Right lobe of liver (tissue), 6 donors: ENCODE measurements at regions not wholly inside any gene's neighbourhood (a gene's known extent, or its start where the extent isn't known, plus 50 kb on each side); places are given as distances from the start of the nearest gene placed in this dataset.
A peak's percentile ranks its signal among the peaks of the same experiment; 100 is the strongest.

ENCODE experiments used
- ATAC-seq, 4 donors: fragments of 200-7000 bp; cut with Tn5 transposase; one replicate each; pipeline ENCODE4 v1.9.1; 2020; ENCODE audit warnings: mild to moderate bottlenecking in 4 of 4, moderate library complexity in 4 of 4
- DNase-seq, 3 donors: peaks; one replicate each; pipeline ENCODE4 v3.0.0-alpha.2; 2020
- H3K27ac ChIP-seq, 3 donors: fragments of 200-600 bp; one replicate each; pipeline ENCODE4 v1.8.0; 2022
- H3K27me3 ChIP-seq, 2 donors: fragments of 200-600 bp; one replicate each; pipeline ENCODE4 v1.8.0; 2022
- H3K36me3 ChIP-seq, 4 donors: fragments of 200-600 bp; sonication (generic) in 1 of 4; one replicate each; pipeline versions ENCODE4 v1.5.1 to v1.8.0; 2017 to 2022; ENCODE audit warnings: control low read depth in 1 of 4
- H3K4me1 ChIP-seq, 4 donors: fragments of 200-600 bp; sonication (generic) in 1 of 4; one replicate each; pipeline versions ENCODE4 v1.5.1 to v1.8.0; 2017 to 2022; ENCODE audit warnings: control low read depth in 1 of 4
- H3K4me3 ChIP-seq, 3 donors: fragments of 200-600 bp; one replicate each; pipeline ENCODE4 v1.8.0; 2022
- H3K9me3 ChIP-seq, 4 donors: fragments of 200-600 bp; sonication (generic) in 1 of 4; one replicate each; pipeline versions ENCODE4 v1.5.1 to v1.8.0; 2017 to 2022; ENCODE audit warnings: control low read depth in 1 of 4
- POLR2A ChIP-seq: fragments of 450-650 bp; IDR thresholded peaks from one replicate; pipeline ENCODE4 v1.6.1; 2017; ENCODE audit warnings: antibody characterized with exemption, mild to moderate bottlenecking
- WGBS: methylation state at CpG from one replicate; pipeline ENCODE4 v1.1.6; 2018; ENCODE audit warnings: low coverage, low lambda C conversion rate; ENCODE audit not compliant: insufficient coverage; ENCODE audit errors: missing lambda C conversion rate; 5-methylcytosine and 5-hydroxymethylcytosine counted together
- intact Hi-C, 2 donors: fragments of 100-400 bp; cut with DNase I; formaldehyde crosslinking; loops; one replicate each; pipeline versions ENCODE4 v1.11.2 to v1.14.1; 2022
- TF ChIP-seq, protein P1 (sequence below), 4 donors: fragments of 200-600 bp in 3 of 4; fragments of 450-650 bp in 1 of 4; IDR thresholded peaks; one replicate each; pipeline versions ENCODE4 v1.5.1 to v1.8.0; 2016 to 2022; ENCODE audit warnings: antibody characterized with exemption in 4 of 4, mild to moderate bottlenecking in 2 of 4
- donor health status: DM: no; HTN: yes; CAD: no.
- donor health status: DM: no; HTN: no; CAD: no.
- donor health status: DM: no; HTN: no; CAD: no.
- donor health status: DM: no; HTN: yes; CAD: no.
- donor health status: DM: no; HTN: yes; CAD: no.

DNA sequence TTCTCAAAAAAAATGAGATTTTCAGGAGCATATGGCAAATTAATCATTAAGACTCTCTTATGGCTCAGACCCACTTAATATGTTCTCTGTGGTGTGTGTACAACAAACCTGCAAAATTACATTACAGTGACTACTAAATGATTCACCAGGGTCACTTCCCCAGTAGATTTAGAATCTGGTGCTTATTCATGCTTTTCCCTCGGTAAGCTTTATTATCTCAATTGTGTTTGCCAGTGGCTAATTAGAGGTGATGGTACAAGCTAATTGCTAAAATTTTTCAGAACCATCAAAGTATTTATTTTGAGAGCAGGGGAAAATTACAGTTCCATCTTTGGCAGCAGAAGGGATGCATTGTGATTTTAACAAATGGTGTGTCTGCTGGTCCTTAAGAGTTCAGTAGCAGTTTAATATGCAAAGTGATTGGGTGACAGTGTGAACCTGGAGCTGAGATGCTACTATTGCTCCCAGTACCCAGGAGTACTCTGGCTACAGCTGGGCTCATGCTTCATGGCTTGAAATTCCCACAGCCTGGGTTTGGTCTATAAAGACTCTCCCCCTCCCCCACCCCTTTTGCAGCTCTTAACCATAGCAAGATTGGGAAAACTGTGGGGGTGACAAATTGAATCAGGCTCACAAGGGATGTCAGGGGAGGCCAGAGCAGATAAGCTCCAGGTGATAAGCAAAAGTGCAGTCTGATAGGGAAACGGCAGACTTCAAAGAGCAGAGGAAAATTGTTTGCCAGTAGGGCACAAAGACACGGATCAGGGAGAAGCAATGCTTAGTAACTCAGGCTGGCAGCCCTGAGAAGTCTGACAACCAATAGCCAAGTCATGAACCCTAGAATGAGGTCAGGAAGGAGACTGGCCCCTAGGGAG is 92.8 kb upstream of the RAD23B start:
- 33% methylated on average over 3 of the region's 3 CpGs for WGBS
- TF ChIP-seq, protein P1, sequence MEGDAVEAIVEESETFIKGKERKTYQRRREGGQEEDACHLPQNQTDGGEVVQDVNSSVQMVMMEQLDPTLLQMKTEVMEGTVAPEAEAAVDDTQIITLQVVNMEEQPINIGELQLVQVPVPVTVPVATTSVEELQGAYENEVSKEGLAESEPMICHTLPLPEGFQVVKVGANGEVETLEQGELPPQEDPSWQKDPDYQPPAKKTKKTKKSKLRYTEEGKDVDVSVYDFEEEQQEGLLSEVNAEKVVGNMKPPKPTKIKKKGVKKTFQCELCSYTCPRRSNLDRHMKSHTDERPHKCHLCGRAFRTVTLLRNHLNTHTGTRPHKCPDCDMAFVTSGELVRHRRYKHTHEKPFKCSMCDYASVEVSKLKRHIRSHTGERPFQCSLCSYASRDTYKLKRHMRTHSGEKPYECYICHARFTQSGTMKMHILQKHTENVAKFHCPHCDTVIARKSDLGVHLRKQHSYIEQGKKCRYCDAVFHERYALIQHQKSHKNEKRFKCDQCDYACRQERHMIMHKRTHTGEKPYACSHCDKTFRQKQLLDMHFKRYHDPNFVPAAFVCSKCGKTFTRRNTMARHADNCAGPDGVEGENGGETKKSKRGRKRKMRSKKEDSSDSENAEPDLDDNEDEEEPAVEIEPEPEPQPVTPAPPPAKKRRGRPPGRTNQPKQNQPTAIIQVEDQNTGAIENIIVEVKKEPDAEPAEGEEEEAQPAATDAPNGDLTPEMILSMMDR (IDR thresholded peaks at IDR 0.05), result no peak
- no peak for TF ChIP-seq POLR2A
- DNase-seq (no peak), ATAC-seq (peak in 3 of 4 donors; percentile 20 to 50 (median 34))
- no peak overlapping the region for H3K27ac ChIP-seq
- intact Hi-C loops, result no loop called here
- H3K36me3 ChIP-seq, result no peaks in the 10 kb centered on the region
- H3K27me3 ChIP-seq, result no peaks in the 10 kb centered on the region
- H3K4me3 ChIP-seq, result no peak overlapping the region
- H3K9me3 ChIP-seq, result no peaks in the 10 kb centered on the region
- H3K4me1 ChIP-seq, result peaks cover 0 to 6% (median 0%) of the 10 kb centered on the region in 4 donors

DNA sequence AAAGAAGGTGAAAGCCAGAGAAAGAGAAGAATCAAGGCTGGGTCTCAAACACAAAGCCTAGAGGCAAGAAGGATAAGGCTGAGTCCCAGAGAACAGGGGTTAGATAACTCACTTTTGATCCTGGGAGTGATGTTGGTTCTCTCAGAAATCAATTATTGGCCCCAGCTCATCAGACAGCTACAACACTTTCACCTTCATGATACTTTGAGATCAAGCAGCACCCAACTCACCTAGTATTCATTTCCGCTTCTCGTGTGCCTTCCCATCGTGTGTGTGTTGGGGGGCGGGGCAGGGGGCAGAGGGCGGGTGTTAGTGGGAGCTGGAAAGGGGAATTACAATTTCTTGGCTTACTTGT is 92.2 kb upstream of the RAD23B start:
- no peaks in the 10 kb centered on the region for H3K36me3 ChIP-seq
- TF ChIP-seq POLR2A, result peak; percentile 18
- TF ChIP-seq, protein P1 (IDR thresholded peaks at IDR 0.05), result no peak
- no peak for DNase-seq
- H3K4me3 ChIP-seq, result no peak overlapping the region
- WGBS, result 53% methylated on average over 5 of the region's 5 CpGs
- H3K9me3 ChIP-seq, result no peaks in the 10 kb centered on the region
- no peak overlapping the region for H3K27ac ChIP-seq
- H3K27me3 ChIP-seq, result no peaks in the 10 kb centered on the region
- ATAC-seq, result peak; percentile 48 to 84 (median 64)
- H3K4me1 ChIP-seq, result peaks cover 0 to 6% (median 0%) of the 10 kb centered on the region in 4 donors
- intact Hi-C loops, result no loop called here

DNA sequence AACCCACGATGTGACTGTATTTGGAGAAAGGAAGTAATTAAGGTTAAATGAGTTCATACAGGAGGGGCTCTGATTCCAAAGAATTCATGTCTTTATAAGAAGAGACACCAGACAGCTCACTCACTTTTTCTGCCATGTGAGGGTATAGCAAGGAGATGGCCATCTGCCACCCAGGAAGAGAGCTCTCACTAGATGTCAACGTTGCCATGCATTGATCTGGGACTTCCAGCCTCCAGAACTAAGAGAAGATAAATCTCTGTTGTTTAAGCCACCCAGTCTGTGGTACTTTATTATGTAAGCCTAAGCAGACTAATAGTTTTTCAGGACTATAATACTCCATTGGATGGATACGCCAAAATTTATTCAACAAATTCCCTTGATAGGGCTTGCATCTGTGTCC is 89.8 kb upstream of the RAD23B start:
- no peak for DNase-seq
- Histone ChIP-seq H3K27me3 (no peaks in the 10 kb centered on the region), H3K4me1 (peaks cover 0 to 6% (median 0%) of the 10 kb centered on the region in 4 donors), H3K4me3 (no peak overlapping the region), H3K27ac (no peak overlapping the region), H3K36me3 (no peaks in the 10 kb centered on the region), H3K9me3 (no peaks in the 10 kb centered on the region)
- no peak for TF ChIP-seq POLR2A
- TF ChIP-seq, protein P1 (IDR thresholded peaks at IDR 0.05), result no peak
- no peak for ATAC-seq
- intact Hi-C loops, result no loop called here
- 85% methylated on average over 2 of the region's 3 CpGs for WGBS

DNA sequence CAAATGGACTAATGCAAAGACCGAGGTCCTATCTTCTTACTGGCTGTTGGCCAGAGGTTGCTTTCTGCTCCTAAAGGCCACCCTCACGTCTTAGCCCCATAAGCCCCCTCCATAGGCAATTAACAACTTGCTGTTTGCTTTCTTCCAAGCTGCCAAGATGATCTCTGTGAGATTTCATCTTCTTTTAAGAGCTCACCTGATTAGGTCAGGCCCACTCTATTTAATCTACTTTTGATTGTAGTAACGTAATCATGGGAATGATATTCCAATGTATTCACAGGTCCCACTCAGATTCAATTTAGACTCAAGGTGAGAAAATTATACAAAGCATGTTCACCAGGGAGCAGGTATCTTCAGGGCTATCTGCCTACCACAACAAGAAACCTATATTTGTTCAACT is 84.4 kb upstream of the RAD23B start:
- no peak for TF ChIP-seq POLR2A
- TF ChIP-seq, protein P1 (IDR thresholded peaks at IDR 0.05), result no peak

More for the DNA sequence above, 84.4 kb upstream of the RAD23B start:
- H3K27ac ChIP-seq, result no peak overlapping the region
- H3K36me3 ChIP-seq, result no peaks in the 10 kb centered on the region
- intact Hi-C loops, result no loop called here
- H3K4me1 ChIP-seq, result no peaks in the 10 kb centered on the region
- no peak overlapping the region for H3K4me3 ChIP-seq
- ATAC-seq (no peak), DNase-seq (no peak)
- H3K9me3 ChIP-seq, result no peaks in the 10 kb centered on the region
- WGBS, result 70% methylated on average over 2 of the region's 3 CpGs
- H3K27me3 ChIP-seq, result no peaks in the 10 kb centered on the region
